IMR-90 (cell line): ENCODE measurements at regions not wholly inside any gene's neighbourhood (a gene's known extent, or its start where the extent isn't known, plus 50 kb on each side); places are given as distances from the start of the nearest gene placed in this dataset.

Source experiments
- CTCF ChIP-seq: conservative IDR thresholded peaks from 2 replicates; pipeline ENCODE4 v1.5.1; 2012; ENCODE audit warnings: mild to moderate bottlenecking, low read depth, low read length, improper control_type of control experiment
- MAFK ChIP-seq: IDR thresholded peaks from 2 replicates; pipeline ENCODE4 v1.6.1; 2012; ENCODE audit warnings: low read depth, low read length, improper control_type of control experiment
- MAZ ChIP-seq: IDR thresholded peaks from 2 replicates; pipeline ENCODE4 v1.6.1; 2012; ENCODE audit warnings: low read depth, mild to moderate bottlenecking, low read length, improper control_type of control experiment, moderate library complexity, borderline replicate concordance
- POLR2A ChIP-seq: IDR thresholded peaks from 2 replicates; pipeline ENCODE4 v1.6.1; 2012; ENCODE audit warnings: mild to moderate bottlenecking, low read depth, low read length
- SMC3 ChIP-seq: fragments of 150-350 bp; IDR thresholded peaks from 2 replicates; pipeline ENCODE4 v1.6.1; 2016; ENCODE audit warnings: low read depth, mild to moderate bottlenecking, antibody characterized with exemption, low read length, moderate library complexity

GRCh38 chr15:91696981-91697380 is 156.5 kb upstream of the SLCO3A1 start:
- TF ChIP-seq POLR2A (no peak), CTCF (no peak), MAFK (no peak), MAZ (no peak), SMC3 (no peak)
